SK-MEL-5 (cell line): ENCODE measurements at regions not wholly inside any gene's neighbourhood (a gene's known extent, or its start where the extent isn't known, plus 50 kb on each side); places are given as distances from the start of the nearest gene placed in this dataset.

Source experiments
- DNase-seq: peaks from one replicate; pipeline ENCODE4 v3.0.0-alpha.2; 2016; ENCODE audit warnings: low read depth, low spot score
- in situ Hi-C: cut with HindIII; loops from 2 replicates; pipeline ENCODE4 v1.10.0; 2016; ENCODE audit warnings: low sequenced_read_pairs, high pct_unique_total_duplicates, low pct_unique_long_range_greater_than_20kb

- in situ Hi-C loops, result no loop called here
Measured at GRCh38 chr9:2958219-2958618, 114.3 kb upstream of the PUM3 start.

GRCh38 chr9:2957656-2958200 lies 113.8 kb upstream of the PUM3 start:
- in situ Hi-C loops, result no loop called here
- DNase-seq, result no peak

More at GRCh38 chr9:2958219-2958618, 114.3 kb upstream of the PUM3 start:
- DNase-seq, result no peak

- in situ Hi-C loops, result no loop called here
- no peak for DNase-seq
Measured at GRCh38 chr9:2955575-2955974, 111.7 kb upstream of the PUM3 start.

GRCh38 chr9:2939368-2939767 lies 95.5 kb upstream of the PUM3 start:
- no peak for DNase-seq
- in situ Hi-C loops, result no loop called here

- no peak for DNase-seq
- in situ Hi-C loops, result no loop called here
Measured at GRCh38 chr9:2936221-2936620, 92.3 kb upstream of the PUM3 start.

DNA sequence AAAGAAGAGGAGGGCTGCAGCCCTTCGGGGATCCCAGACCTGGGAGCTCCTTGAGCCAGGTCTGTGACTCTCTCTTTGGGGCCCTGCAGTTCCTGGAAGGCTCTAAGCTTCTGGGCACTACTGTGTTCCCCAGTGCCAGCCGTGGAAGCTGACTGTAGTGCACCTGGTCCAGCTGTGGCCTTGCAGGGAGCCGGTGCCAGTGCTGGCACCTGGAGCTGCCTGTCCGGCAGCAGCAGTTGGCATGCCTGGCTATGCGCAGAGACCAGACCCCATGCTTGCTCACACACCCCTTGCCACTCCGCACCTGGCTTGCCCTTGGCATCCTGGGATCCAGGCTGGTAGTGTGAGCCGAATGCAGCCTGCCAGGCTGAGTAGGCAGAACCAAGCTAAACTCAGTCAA lies 91.0 kb upstream of the PUM3 start:
- DNase-seq, result no peak
- in situ Hi-C loops, result no loop called here

DNA sequence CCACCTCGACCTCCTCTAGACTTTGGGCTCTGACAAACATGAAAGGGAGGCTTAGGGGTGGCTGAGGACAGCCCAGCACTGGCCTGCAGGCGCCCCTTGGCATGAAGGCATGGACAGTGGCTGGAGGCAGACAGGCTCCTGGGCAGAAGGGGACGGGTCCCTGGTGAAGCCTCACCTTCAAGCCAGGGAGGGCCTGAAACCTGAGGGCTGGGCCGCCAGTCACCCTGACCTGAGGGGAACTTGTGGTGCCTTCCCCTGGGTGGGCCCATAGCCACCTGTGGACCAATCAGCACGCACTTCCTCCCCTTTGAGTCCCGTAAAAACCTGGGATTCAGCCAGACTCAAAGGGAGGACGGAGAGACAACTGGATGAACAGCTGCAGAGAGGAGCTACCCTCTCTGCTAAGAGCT lies 90.4 kb upstream of the PUM3 start:
- in situ Hi-C loops, result no loop called here

DNA sequence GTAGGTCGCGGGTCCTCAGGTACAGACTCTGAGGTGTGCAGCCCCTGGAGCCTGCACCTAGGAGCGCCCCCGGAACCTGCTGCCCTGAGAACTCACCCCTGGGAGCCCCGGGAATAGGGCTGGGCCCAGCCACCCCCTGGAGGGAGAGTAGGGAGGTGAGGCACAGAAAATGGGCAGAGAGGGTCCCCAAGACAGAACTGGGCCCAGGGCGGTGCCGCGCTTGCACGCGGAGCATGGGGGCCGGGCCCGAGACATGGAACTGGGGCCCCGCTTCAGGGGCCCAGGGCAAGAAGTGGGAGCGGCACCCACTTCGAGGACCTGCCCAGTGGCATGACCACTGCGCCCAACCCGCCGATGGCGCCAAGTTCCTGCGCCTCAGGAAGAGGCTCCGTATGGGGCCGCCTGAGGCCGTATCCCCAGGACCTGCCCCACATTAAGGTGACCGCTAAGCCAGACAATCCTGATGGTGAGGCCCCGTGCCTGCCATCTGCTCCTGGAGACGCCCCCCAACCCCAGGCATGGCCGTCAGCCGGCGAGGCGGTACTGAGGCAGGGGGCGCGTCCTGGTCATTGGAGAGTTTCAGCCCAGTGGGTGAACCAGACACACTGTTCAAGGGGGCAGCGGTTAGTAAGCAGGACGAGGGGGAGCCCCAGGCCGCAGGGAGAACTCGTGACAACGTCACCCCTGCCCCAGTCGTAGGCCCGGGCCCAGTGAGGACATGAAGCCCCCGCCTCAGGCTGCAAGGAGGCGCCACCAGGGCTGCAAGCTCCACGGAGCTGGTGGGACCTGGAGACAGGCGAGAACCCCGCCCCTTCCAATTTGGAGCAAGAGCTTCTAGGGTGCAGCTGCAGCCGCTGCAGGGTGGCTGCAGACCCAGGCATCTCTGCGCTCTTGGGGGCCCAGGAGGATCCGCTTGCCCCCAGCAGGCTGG lies 89.5 kb upstream of the PUM3 start:
- no peak for DNase-seq
- in situ Hi-C loops, result no loop called here

More for the DNA sequence above, 90.4 kb upstream of the PUM3 start:
- no peak for DNase-seq

DNA sequence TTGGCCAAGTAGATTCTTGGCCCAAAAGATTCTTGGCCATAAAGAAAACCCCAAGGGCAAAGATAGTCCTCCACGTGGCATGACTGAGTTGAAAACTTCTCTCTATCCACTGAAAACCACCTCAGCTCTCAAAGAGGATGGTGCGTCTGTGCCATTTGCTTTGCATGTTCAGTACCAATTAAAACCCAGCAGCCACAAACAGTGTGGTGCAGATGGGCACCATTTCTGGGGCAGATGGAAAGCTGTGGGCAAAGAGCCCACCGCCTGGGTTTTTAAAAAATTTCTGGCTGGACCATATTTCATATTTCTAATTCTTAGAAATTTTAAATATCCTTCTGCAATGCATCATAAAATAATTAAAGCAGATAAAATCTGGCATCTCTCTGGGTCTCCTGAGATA lies 84.5 kb upstream of the PUM3 start:
- in situ Hi-C loops, result no loop called here
- no peak for DNase-seq

DNA sequence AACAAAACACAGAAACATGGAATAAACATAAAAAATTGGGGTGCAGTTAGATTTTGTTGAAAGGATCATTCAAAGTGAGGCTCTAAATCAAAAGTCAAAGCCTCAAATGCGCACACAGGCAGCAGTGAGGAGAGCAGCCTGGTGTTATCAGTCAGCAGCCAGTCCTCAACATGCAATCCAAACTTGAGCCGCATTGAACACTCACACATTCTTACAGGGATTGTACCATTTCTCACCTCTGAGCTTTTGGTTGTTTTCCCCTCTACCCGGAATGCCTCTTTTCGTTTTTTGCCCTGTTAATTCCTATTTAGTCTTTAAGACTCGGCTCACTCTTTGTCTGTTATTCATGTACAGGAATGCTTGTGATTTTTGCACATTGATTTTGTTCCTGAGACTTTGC lies 81.1 kb upstream of the PUM3 start:
- no peak for DNase-seq
- in situ Hi-C loops, result no loop called here

DNA sequence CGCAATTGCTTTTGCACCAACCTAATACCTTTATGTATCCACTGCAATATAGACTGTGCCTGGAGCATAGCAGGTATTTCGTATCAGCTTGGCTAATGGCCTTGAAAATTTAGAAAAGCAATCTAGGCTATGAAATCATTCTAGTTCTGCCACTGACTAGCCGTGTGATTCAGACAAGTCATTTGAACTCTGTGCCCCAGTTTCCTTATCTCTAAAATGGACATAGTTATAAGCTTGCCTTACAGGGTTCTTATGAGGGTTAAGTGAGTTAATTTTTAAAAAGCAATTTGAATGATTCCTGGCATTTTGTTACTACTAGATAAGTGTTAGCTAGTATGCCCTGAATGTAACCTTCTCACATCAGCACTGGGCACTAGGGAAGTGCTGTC lies 80.5 kb upstream of the PUM3 start:
- in situ Hi-C loops, result no loop called here
- DNase-seq, result no peak

GRCh38 chr9:2923766-2924379 lies 80.0 kb upstream of the PUM3 start:
- in situ Hi-C loops, result no loop called here
- no peak for DNase-seq

GRCh38 chr9:2919347-2919746 lies 75.5 kb upstream of the PUM3 start:
- in situ Hi-C loops, result no loop called here
- no peak for DNase-seq

- in situ Hi-C loops, result no loop called here
- DNase-seq, result no peak
Measured at GRCh38 chr9:2916382-2916985, 72.6 kb upstream of the PUM3 start.

DNA sequence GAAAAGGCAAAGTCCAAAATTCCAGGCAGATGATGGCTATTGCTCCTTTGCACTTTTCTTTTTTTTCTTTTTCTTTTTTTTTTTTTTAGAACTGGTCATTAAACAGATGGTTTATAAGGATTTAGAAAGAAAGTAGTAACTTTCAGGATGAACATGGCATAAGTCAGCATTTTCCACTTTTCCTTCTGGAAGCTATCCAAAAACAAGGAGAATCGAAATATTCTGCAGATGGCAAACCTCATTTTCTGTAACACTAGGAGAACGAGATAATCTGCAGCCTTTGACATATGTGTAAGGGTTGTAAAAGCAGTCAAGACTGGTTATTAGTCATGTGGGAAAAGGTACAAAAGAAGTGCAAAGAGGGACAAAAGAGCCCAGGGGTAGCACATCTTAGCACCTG lies 69.1 kb upstream of the PUM3 start:
- in situ Hi-C loops, result no loop called here

GRCh38 chr9:2907411-2907810 lies 63.5 kb upstream of the PUM3 start:
- DNase-seq, result no peak
- in situ Hi-C loops, result no loop called here

More for the DNA sequence above, 69.1 kb upstream of the PUM3 start:
- no peak for DNase-seq

DNA sequence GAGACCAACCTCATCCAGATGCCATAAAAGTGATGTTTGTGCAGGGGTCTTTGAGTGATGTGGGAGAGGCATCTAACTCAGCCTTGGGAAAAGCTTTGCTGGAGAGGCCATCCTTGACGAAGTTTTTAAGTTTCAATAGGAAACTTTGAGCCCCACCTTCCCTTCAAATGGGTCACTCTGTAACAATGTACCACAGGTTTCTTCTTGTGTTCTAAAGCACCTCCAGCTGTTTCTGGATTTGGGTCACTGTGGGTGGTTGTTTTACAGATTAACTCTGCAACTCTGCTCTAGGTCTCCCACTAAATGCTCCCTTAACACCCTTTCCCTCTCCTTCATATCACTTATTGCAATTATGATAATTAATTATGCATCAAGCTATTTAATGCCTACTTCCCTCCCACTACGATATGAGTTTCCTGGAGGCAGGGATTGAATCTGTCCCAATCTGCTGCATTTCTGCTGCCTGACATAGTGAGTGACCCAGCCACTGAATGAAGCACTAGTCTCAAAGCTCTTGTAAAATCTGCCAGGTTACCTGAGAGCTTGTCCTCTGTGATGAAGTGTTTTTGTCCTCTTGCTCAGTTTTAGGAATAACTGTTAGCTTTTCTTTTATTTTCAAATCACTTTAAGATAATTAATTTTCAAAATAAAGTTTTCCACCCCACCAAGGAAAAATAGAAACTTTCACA lies 60.5 kb upstream of the PUM3 start:
- in situ Hi-C loops, result no loop called here
- DNase-seq, result no peak
